Lower leg skin (tissue), 3 donors: ENCODE measurements at regions not wholly inside any gene's neighbourhood (a gene's known extent, or its start where the extent isn't known, plus 50 kb on each side); places are given as distances from the start of the nearest gene placed in this dataset.

Experiments
- CTCF ChIP-seq, 3 donors: fragments of 450-650 bp; IDR thresholded peaks; one replicate each; pipeline ENCODE4 v1.5.1; 2016; ENCODE audit warnings: antibody characterized with exemption in 3 of 3, mild to moderate bottlenecking in 3 of 3, moderate library complexity in 2 of 3
- POLR2A ChIP-seq, 2 donors: fragments of 450-650 bp; IDR thresholded peaks; one replicate each; pipeline ENCODE4 v1.6.1; 2016 to 2017; ENCODE audit warnings: antibody characterized with exemption in 2 of 2, mild to moderate bottlenecking in 1 of 2, moderate library complexity in 1 of 2

GRCh38 chr13:34294483-34295129, 476.7 kb downstream of the RFC3 start:
- TF ChIP-seq CTCF (IDR thresholded peaks at IDR 0.05), result no peak
- no peak for TF ChIP-seq POLR2A (IDR thresholded peaks at IDR 0.05)
